ENCODE measurements at regions not wholly inside any gene's neighbourhood (a gene's known extent, or its start where the extent isn't known, plus 50 kb on each side); places are given as distances from the start of the nearest gene placed in this dataset.

DNA sequence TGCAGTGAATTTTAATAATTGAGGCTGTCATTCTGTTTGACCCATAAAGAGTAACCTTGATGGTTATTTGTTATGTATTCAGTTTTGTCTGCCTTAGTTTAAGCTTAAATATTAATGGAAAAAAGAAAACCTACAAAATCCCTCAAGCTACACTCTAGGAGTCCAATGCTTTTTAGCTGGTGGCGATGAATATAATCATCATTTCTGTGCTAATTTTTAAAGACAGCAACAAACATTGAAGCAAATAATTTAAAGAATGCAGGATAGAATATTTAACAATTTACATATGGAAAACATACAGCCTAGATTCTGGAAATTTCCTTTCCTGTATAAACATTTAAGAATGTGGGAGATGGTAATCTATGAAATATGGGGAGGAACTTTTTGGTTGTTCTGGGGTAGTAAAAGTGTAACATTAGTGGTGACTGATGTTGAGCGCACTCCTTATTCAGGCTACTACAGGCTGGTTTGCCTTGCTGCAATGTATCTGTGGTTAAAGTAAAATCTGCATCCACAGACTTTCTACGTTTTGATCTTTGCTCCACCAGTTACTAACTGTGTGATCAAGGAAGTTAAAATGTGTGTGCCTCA lies 287.9 kb upstream of the DEFB112 start:
- no peak overlapping the region for H3K27ac ChIP-seq (ENCODE audit: low read depth in 2 of 2, low read length in 1 of 2)
- no peak overlapping the region for H3K4me2 ChIP-seq
- ChIA-PET CTCF (interaction anchor here (1.3 kb wide), 1 partner anchor 8 kb away, joined by 4 read pairs; no protein-coding TSS in a partner anchor), POLR2A (no interaction called here)
- H3K27me3 ChIP-seq (ENCODE audit: insufficient read depth): no peaks in the 10 kb centered on the region
- TF ChIP-seq RXRA (IDR thresholded peaks at IDR 0.05; ENCODE audit: borderline replicate concordance, low read depth) (no peak), GABPA (IDR thresholded peaks at IDR 0.05; ENCODE audit: low read depth) (no peak), FOXM1 (IDR thresholded peaks at IDR 0.05; ENCODE audit: low read depth) (no peak), RAD21 (IDR thresholded peaks at IDR 0.05; ENCODE audit: low read length) (no peak), PBX3 (IDR thresholded peaks at IDR 0.05) (no peak), JUND (IDR thresholded peaks at IDR 0.05) (no peak), GATA2 (CRISPR knock-in tag; IDR thresholded peaks at IDR 0.05) (no peak), MEF2A (IDR thresholded peaks at IDR 0.05; ENCODE audit: borderline replicate concordance, low read depth) (no peak), TCF12 (IDR thresholded peaks at IDR 0.05) (no peak)
- TF ChIP-seq, protein P1, sequence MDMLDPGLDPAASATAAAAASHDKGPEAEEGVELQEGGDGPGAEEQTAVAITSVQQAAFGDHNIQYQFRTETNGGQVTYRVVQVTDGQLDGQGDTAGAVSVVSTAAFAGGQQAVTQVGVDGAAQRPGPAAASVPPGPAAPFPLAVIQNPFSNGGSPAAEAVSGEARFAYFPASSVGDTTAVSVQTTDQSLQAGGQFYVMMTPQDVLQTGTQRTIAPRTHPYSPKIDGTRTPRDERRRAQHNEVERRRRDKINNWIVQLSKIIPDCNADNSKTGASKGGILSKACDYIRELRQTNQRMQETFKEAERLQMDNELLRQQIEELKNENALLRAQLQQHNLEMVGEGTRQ (IDR thresholded peaks at IDR 0.05; ENCODE audit: borderline replicate concordance, low read depth, low read length): no peak
- H2AFZ ChIP-seq (ENCODE audit: low read depth): no peak overlapping the region
- no peaks in the 10 kb centered on the region for H3K9me2 ChIP-seq
- DNase-seq: no peak
- H3K4me3 ChIP-seq (ENCODE audit: low read depth in 2 of 2, low read length in 1 of 2): no peak overlapping the region
- no peaks in the 10 kb centered on the region for H3K79me2 ChIP-seq (ENCODE audit: insufficient read depth)
- H4K20me1 ChIP-seq (ENCODE audit: insufficient read depth): no peaks in the 10 kb centered on the region
- no peaks in the 10 kb centered on the region for H3K4me1 ChIP-seq (ENCODE audit: control insufficient read depth in 1 of 2, insufficient read depth in 2 of 2, low read depth in 1 of 2, low read length in 1 of 2)
- no peak overlapping the region for H3K9ac ChIP-seq
- H3K9me3 ChIP-seq: no peaks in the 10 kb centered on the region
- H3K36me3 ChIP-seq (replicated peaks in 1 of 2; ENCODE audit: control insufficient read depth in 1 of 2, insufficient read depth in 2 of 2, low read length in 1 of 2): no peaks in the 10 kb centered on the region
- WGBS (ENCODE audit: low lambda C conversion rate): 70% methylated on average over 3 of the region's 3 CpGs
- no peaks in the 10 kb centered on the region for H3F3A ChIP-seq (replicated peaks; ENCODE audit: insufficient read depth)

DNA sequence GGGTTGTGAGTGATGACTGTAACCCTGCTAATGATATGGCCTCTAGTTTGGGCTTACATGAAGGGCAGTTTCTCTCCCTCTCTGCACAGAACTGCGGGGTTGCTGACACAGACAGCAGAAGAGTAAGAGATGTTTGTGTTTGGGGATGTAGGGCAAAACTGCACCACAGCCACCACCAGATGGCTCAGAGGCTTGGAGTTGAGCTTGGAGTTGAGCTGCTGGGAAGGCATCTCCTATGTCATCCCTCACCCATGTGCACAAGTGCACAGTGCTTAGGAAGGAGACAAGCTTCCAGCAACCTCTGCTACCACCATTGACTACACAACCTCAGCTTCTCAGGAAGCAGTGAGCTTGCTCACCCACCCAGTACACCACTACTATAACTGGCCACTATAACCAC lies 303.9 kb upstream of the DEFB112 start:
- CTCF ChIA-PET: no interaction called here
- Histone ChIP-seq H3K27me3 (ENCODE audit: insufficient read depth) (no peaks in the 10 kb centered on the region), H3F3A (replicated peaks; ENCODE audit: insufficient read depth) (no peaks in the 10 kb centered on the region), H4K20me1 (ENCODE audit: insufficient read depth) (no peaks in the 10 kb centered on the region), H3K9me3 (no peaks in the 10 kb centered on the region), H3K36me3 (replicated peaks in 1 of 2; ENCODE audit: control insufficient read depth in 1 of 2, insufficient read depth in 2 of 2, low read length in 1 of 2) (no peaks in the 10 kb centered on the region), H3K4me2 (no peak overlapping the region), H3K4me1 (ENCODE audit: control insufficient read depth in 1 of 2, insufficient read depth in 2 of 2, low read depth in 1 of 2, low read length in 1 of 2) (no peaks in the 10 kb centered on the region), H3K9ac (no peak overlapping the region), H2AFZ (ENCODE audit: low read depth) (no peak overlapping the region), H3K9me2 (no peaks in the 10 kb centered on the region), H3K79me2 (ENCODE audit: insufficient read depth) (no peaks in the 10 kb centered on the region), H3K27ac (ENCODE audit: low read depth in 2 of 2, low read length in 1 of 2) (no peak overlapping the region), H3K4me3 (ENCODE audit: low read depth in 2 of 2, low read length in 1 of 2) (no peak overlapping the region)
- WGBS (ENCODE audit: low lambda C conversion rate): 14% methylated on average over 1 of the region's 1 CpG
- TF ChIP-seq GATA2 (CRISPR knock-in tag; IDR thresholded peaks at IDR 0.05) (no peak), RCOR1 (IDR thresholded peaks at IDR 0.05; ENCODE audit: low read length) (no peak), GABPA (IDR thresholded peaks at IDR 0.05; ENCODE audit: low read depth) (no peak), PBX3 (IDR thresholded peaks at IDR 0.05) (no peak)
- POLR2A ChIA-PET: no interaction called here
- no peak for DNase-seq
